MCF 10A (cell line): ENCODE measurements at regions not wholly inside any gene's neighbourhood (a gene's known extent, or its start where the extent isn't known, plus 50 kb on each side); places are given as distances from the start of the nearest gene placed in this dataset.

Source experiments
- BruUV-seq: library from RNA; stranded (reverse); fragments of 400-500 nt; replicated peaks from 2 replicates; lab custom pipeline; 2021; lab: Mats Ljungman, UMichigan
- CTCF ChIA-PET: fragments of 300-600 bp; sonication (Branson Sonifier 250); formaldehyde crosslinking; extraction: SDS; loops from one replicate; lab custom pipeline; 2021; ENCODE audit warnings: antibody characterized with exemption, inconsistent platforms; lab: Yijun Ruan, JAX
- POLR2A ChIA-PET: fragments of 300-600, 350-650 bp; sonication (Branson Sonifier 250); formaldehyde crosslinking; extraction: SDS; loops from one replicate; lab custom pipeline; 2020; ENCODE audit warnings: antibody characterized with exemption, inconsistent platforms; lab: Yijun Ruan, JAX
- DNase-seq: peaks from one replicate; pipeline ENCODE4 v3.0.0-alpha.2; 2018; ENCODE audit not compliant: unreplicated experiment
- H3K27ac Mint-ChIP-seq: one replicate; pipeline ENCODE4 v1.8.0; 2022; ENCODE audit warnings: mild to moderate bottlenecking, low read depth, mixed read lengths; ENCODE audit not compliant: unreplicated experiment
- H3K27me3 Mint-ChIP-seq: one replicate; pipeline ENCODE4 v1.8.0; 2022; ENCODE audit warnings: mixed read lengths; ENCODE audit not compliant: insufficient read depth, unreplicated experiment
- H3K36me3 Mint-ChIP-seq: one replicate; pipeline ENCODE4 v1.8.0; 2022; ENCODE audit warnings: mild to moderate bottlenecking, moderate library complexity, mixed read lengths; ENCODE audit not compliant: insufficient read depth, unreplicated experiment
- H3K4me1 Mint-ChIP-seq: one replicate; pipeline ENCODE4 v1.8.0; 2022; ENCODE audit warnings: mixed read lengths; ENCODE audit not compliant: insufficient read depth, unreplicated experiment
- H3K4me3 Mint-ChIP-seq: one replicate; pipeline ENCODE4 v1.8.0; 2022; ENCODE audit warnings: mild to moderate bottlenecking, moderate library complexity, mixed read lengths; ENCODE audit not compliant: unreplicated experiment
- H3K9me3 Mint-ChIP-seq: one replicate; pipeline ENCODE4 v1.8.0; 2022; ENCODE audit warnings: mixed read lengths; ENCODE audit not compliant: unreplicated experiment
- CTCF ChIP-seq: fragments of 200-600 bp; IDR thresholded peaks from one replicate; pipeline ENCODE4 v1.8.0; 2022; ENCODE audit warnings: antibody characterized with exemption, mild to moderate bottlenecking; ENCODE audit not compliant: unreplicated experiment
- intact Hi-C: fragments of 100-400 bp; cut with micrococcal nuclease; formaldehyde crosslinking; loops from 2 replicates; pipeline ENCODE4 v1.14.1; 2022

- Mint-ChIP-seq H3K9me3 (no peaks in the 10 kb centered on the region), H3K4me1 (no peaks in the 10 kb centered on the region), H3K27ac (no peak overlapping the region), H3K27me3 (no peaks in the 10 kb centered on the region), H3K36me3 (no peaks in the 10 kb centered on the region), H3K4me3 (no peak overlapping the region)
- TF ChIP-seq CTCF: no peak
- no peak for DNase-seq
- intact Hi-C loops: no loop called here
- CTCF ChIA-PET: no interaction called here
- POLR2A ChIA-PET: interaction anchor here (0.6 kb wide), 1 partner anchor 15 kb away, joined by 3 read pairs; no protein-coding TSS in a partner anchor
- no TSS peak for BruUV-seq
These were observed 188.6 kb upstream of the EPHA3 start for GRCh38 chr3:88918841-88919240.

GRCh38 chr3:88921986-88922385 is 185.4 kb upstream of the EPHA3 start:
- no peak for DNase-seq
- H3K4me1 Mint-ChIP-seq: no peaks in the 10 kb centered on the region
- no peak overlapping the region for H3K27ac Mint-ChIP-seq
- H3K4me3 Mint-ChIP-seq: no peak overlapping the region
- no peaks in the 10 kb centered on the region for H3K36me3 Mint-ChIP-seq
- POLR2A ChIA-PET: no interaction called here
- no peaks in the 10 kb centered on the region for H3K27me3 Mint-ChIP-seq
- H3K9me3 Mint-ChIP-seq: no peaks in the 10 kb centered on the region
- TF ChIP-seq CTCF: no peak
- intact Hi-C loops: no loop called here
- CTCF ChIA-PET: interaction anchor here (0.9 kb wide), 1 partner anchor 14 kb away, joined by 4 read pairs; no protein-coding TSS in a partner anchor
- BruUV-seq: no TSS peak

- Mint-ChIP-seq H3K27me3 (no peaks in the 10 kb centered on the region), H3K9me3 (no peaks in the 10 kb centered on the region), H3K4me3 (no peak overlapping the region), H3K4me1 (no peaks in the 10 kb centered on the region), H3K36me3 (no peaks in the 10 kb centered on the region), H3K27ac (no peak overlapping the region)
- intact Hi-C loops: no loop called here
- TF ChIP-seq CTCF: no peak
- CTCF ChIA-PET: no interaction called here
- no TSS peak for BruUV-seq
- DNase-seq: no peak
- POLR2A ChIA-PET: interaction anchor here (0.6 kb wide), 1 partner anchor 1503 kb away, joined by 3 read pairs; no protein-coding TSS in a partner anchor
These were observed 181.2 kb upstream of the EPHA3 start for GRCh38 chr3:88926221-88926620.

GRCh38 chr3:88930611-88931010 is 176.8 kb upstream of the EPHA3 start:
- POLR2A ChIA-PET: no interaction called here
- H3K9me3 Mint-ChIP-seq: no peaks in the 10 kb centered on the region
- no peak overlapping the region for H3K4me3 Mint-ChIP-seq
- no peak for TF ChIP-seq CTCF
- H3K36me3 Mint-ChIP-seq: no peaks in the 10 kb centered on the region
- H3K27ac Mint-ChIP-seq: no peak overlapping the region
- no peak for DNase-seq
- H3K27me3 Mint-ChIP-seq: no peaks in the 10 kb centered on the region
- no peaks in the 10 kb centered on the region for H3K4me1 Mint-ChIP-seq
- intact Hi-C loops: no loop called here
- CTCF ChIA-PET: interaction anchor here (1.0 kb wide), 1 partner anchor 290 kb away, joined by 4 read pairs; no protein-coding TSS in a partner anchor
- BruUV-seq: no TSS peak
